ENCODE measurements at regions not wholly inside any gene's neighbourhood (a gene's known extent, or its start where the extent isn't known, plus 50 kb on each side); places are given as distances from the start of the nearest gene placed in this dataset.

DNA sequence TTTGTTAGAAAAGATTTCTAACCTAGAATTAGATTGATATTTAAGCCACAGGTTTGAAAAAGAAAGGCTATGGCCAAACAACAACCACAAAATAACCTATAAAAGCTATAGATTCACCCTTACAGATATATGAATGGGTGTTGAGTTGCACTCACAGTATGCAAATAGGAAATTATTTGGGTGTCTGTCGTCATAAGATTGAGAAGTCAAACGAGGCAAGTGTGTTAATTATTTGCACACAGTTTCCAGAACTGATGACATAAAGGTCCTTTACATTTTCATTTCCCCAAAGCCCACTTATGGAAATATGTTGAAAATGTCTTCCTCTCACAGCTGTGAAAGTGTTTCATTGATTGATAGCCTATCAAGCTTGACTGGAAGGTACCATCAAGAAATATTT is 101.2 kb upstream of the CXCL13 start:
- TF ChIP-seq, protein P1, sequence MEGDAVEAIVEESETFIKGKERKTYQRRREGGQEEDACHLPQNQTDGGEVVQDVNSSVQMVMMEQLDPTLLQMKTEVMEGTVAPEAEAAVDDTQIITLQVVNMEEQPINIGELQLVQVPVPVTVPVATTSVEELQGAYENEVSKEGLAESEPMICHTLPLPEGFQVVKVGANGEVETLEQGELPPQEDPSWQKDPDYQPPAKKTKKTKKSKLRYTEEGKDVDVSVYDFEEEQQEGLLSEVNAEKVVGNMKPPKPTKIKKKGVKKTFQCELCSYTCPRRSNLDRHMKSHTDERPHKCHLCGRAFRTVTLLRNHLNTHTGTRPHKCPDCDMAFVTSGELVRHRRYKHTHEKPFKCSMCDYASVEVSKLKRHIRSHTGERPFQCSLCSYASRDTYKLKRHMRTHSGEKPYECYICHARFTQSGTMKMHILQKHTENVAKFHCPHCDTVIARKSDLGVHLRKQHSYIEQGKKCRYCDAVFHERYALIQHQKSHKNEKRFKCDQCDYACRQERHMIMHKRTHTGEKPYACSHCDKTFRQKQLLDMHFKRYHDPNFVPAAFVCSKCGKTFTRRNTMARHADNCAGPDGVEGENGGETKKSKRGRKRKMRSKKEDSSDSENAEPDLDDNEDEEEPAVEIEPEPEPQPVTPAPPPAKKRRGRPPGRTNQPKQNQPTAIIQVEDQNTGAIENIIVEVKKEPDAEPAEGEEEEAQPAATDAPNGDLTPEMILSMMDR (IDR thresholded peaks at IDR 0.05) = no peak

DNA sequence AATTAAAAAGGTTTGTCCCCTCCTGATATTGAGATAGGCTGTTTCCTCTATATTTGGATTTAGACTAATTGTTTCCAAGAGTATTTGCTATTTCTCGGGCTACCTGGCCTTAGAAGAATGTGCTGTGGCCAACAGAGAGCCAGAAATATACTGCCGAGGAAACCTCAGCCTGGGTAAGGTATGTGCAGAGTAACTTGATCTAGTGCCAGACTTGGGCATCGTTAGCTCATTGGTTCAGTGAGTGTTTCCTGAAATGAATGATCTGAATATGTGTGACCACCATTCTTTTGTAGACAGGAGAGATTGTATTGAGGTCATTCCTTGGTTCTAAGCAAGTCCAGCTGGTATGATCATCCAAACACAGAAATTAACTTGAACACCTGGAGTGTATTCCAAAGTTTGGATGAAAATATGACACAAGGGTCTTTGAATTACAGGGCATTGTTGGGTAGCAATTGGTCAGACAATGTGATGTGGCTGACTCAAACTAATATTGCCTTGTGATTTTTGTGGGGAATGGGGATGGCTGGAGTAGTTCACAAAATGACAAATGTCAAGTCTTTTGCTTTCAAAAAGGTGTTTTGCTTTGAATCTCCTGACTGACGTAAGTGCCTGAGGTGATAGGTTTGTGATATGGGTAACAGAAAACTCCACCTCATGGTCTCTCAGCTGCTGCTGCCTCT is 100.2 kb upstream of the CXCL13 start:
- TF ChIP-seq, protein P1 (IDR thresholded peaks at IDR 0.05) = no peak

DNA sequence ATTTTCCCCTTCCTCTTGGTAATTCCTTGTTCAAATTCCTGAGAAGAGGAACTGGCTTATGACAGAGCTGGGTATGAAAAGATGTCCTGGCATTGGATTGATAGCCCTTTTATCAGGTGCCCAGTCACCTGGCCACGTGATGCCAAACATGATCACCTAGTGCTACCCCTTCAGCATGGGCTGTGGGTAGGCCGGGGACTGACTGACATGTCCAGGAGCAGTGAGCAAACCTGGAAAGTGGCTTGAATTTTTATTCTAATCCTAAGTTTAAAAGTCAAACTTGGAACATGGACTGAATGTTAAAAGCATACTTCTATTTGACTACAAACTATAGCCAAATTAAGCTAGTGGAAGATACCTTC is 99.7 kb upstream of the CXCL13 start:
- TF ChIP-seq, protein P1 (IDR thresholded peaks at IDR 0.05) = no peak

DNA sequence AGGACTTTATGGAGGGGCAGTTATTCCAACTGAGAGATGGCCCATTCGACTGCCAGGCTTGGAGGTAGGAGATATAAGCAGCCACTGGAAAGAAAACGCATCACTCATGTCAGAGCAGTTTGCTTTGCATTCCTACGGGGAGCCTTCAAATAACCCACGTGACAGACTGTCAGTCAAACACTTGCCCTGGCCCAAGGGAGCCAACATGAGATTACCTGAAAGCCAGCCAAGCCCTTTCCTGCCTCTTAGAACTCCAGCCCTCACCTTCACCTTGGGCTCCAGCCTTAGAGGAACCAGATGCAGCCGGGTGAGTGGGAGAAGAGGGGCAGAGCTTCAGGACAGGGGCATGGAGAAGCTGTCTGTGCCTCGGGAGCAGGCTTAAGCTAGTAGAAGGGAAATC is 95.3 kb upstream of the CXCL13 start:
- TF ChIP-seq, protein P1 (IDR thresholded peaks at IDR 0.05) = no peak

DNA sequence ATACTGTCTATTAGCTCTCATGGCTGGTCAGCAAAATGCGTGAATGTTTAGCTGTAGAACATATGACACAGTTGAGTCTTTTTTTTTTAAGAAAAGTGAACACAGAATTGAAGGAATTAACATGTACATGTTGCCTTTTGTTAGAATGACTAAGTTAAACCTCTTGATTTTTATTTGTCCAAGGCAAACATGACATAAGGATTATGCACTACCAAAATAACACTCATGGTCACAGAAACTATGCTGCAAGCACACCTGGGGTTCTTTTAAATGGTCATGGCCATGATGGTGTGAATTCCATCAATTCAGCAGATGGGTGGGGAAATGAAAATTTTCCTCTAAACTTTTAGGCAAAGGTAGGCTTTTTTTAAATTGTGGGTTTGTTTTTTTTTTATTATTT is 80.1 kb upstream of the CXCL13 start:
- TF ChIP-seq, protein P1 (IDR thresholded peaks at IDR 0.05) = no peak

DNA sequence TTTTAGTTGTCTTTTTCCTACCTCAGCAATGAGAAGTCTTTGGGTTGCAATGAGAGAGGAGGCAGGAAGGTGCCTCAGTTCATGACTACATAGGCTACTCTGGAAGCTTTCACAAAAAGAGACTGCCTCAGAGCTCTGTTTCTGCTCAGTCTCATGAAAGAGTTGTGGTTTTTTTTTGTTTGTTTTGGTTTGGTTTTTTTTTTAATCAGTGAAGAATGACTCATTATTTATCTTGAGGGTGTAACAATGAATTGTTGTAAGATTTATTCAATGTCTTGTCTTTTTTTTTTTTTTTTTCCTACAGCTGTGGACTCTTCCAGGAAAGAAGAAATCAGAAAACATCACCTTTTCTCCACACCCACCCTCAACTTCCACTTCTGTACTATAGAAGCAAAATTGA is 67.5 kb upstream of the CXCL13 start:
- TF ChIP-seq, protein P1 (IDR thresholded peaks at IDR 0.05) = no peak

DNA sequence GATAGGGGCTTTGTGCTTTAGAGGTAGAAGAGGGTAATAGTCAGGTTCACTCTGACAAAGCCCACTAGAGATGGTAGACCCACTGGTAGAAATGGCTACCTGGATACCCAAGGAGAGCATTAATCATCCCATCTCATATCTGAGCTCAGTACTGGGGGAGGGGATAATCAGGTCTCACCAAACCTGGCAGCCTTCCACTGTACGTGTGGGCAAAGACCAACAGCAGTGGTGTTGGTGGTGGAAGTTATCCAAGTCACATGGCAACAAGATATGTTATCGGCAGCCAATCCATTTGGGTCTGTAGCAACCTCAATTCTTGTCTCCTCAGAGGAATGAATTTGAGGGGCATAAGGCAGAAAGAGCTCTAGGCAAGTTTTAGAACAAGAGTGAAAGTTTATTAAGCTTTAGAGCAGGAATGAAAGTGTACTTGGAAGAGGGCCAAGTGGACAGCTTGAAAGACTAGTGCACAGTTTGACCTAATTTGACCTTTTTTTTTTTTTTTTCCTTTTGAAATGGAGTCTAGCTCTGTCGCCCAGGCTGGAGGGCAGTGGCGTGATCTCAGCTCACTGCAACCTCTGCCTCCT is 67.0 kb upstream of the CXCL13 start:
- TF ChIP-seq, protein P1 (IDR thresholded peaks at IDR 0.05) = no peak

All from LNCAP (cell line).